HG03025 (cell line): ENCODE measurements at regions not wholly inside any gene's neighbourhood (a gene's known extent, or its start where the extent isn't known, plus 50 kb on each side); places are given as distances from the start of the nearest gene placed in this dataset.
"Not testable (repeated sequence)": the region's sequence is repeated elsewhere in the genome, so short reads cannot be mapped to it uniquely, and the experiment has no call there.

Experiments used
- ATAC-seq: cut with Tn5 transposase; IDR thresholded peaks from one replicate; pipeline ENCODE4 v1.9.1; 2021; ENCODE audit warnings: mild to moderate bottlenecking, moderate library complexity; ENCODE audit not compliant: unreplicated experiment, low FRiP score

DNA sequence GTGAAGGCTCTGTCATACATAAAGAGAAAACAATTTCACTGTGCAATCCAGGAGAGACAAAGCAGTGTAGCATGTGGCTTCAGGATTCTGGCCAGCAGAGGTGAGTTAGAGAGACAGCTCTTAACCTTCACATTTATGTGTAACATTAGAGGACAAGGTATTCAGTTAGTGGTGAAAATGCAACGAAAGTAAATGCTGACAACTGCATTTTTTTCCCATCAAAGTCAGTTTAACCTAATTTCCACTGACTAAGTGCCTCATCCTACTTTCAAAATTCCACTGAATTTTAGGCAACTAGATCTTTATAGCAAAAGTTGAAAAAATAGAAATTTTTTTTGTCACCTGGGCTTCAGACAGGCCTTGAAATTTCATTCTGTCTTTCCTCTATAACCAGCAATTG is 130.8 kb upstream of the LNX1 start:
- ATAC-seq, result no peak

- no peak for ATAC-seq
Measured at GRCh38 chr4:53721263-53721662, 130.0 kb upstream of the LNX1 start.

DNA sequence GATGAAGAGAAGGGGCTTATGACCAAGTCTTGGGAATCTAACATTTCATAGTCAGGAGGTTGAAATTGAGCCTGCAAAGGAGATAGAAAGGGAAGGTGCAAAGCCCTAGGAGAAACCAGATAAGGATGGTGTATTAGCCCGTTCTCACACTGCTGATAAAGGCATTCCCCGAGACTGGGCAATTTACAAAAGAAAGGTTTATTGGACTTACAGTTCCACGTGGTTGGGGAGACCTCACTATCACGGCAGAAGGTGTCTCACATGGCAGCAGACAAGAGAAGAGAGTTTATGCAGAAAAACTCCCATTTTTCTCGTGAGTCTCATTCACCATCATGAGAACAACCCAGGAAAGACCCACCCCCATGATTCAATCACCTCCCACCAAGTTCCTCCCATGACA is 129.5 kb upstream of the LNX1 start:
- ATAC-seq, result no peak

- ATAC-seq, result no peak
Measured at GRCh38 chr4:53717064-53717549, 125.8 kb upstream of the LNX1 start.

- no peak for ATAC-seq
Measured at GRCh38 chr4:53716471-53717063, 125.3 kb upstream of the LNX1 start.

- no peak for ATAC-seq
Measured at GRCh38 chr4:53716011-53716410, 124.7 kb upstream of the LNX1 start.

DNA sequence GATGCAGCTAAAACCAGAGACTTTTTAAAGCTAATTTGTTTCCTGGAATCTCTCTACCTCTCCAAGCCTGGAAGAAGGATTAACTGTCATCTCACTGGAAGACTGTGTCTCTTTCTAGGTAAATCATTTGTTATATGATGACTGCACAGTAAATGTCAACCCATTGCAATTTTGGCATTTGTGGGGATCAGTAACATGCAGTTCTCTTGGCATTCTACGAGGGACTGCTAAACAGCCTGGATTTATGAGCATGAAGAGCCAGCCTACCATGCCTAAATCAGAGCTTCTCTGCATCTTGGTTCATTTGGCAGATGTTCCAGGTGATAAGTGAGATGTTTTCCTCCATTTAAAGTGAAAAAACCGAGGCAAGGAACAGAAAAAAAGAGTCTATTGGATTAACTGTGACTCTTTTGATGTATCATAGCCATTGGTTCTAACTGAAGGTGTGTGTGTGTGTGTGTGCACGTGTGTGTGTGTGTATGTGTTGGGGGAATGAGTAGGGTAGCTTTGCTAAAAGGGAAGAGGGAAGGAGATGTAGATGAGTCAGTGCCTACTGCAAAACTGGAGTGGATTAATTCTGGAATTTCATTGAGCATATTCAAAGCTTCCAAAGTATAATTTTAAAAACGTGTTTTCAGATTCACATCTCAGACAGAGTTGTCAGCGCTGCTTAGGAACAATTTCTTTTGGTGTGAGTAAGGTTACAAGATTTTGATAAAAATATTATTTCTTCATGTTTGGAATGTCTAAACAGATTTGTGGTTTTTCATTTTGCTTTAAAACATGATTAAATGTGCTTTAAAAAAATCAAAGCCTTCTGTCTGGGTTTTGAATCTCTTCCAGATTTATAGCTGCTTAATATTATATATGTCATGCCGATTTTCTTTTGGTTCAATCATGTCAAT is 123.2 kb upstream of the LNX1 start:
- no peak for ATAC-seq

DNA sequence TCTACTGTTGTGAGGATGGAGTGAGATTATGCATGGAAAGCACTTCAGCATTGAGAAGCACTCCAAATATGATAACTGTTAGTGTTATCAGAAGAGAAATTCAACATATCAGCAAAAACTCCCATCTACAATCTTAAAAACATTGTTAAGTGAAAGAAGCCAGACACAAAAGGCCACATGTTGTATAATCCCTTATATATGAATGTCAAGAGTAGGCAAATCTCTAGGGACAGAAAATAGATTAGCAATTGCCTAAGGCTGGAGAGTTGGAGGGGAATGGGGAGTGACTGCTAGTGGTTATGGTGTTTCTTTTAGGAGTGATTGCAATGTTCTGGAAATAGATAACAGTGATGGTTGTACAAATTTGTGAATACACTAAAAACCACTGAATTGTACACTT is 122.5 kb upstream of the LNX1 start:
- ATAC-seq, result no peak

DNA sequence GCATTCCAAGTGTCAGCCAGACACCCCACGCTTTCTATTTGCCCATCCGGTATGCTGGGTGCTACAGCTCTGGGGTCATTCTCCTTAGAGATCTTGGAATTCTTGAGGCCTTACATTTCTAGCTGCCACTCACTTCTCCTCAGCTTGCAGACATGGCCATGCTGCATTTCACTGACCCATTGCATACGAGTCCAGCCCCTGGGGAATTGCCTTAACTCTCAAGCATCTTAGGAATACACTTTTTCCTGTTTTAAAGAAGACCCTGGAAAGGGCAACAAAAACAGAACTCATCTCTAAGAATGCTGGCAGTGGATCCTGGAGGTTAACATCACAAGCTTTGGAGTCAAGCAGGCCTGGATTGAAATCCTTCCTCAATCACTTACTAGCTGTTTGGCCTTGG is 122.0 kb upstream of the LNX1 start:
- ATAC-seq, result no peak

GRCh38 chr4:53712408-53713020 is 121.2 kb upstream of the LNX1 start:
- no peak for ATAC-seq

DNA sequence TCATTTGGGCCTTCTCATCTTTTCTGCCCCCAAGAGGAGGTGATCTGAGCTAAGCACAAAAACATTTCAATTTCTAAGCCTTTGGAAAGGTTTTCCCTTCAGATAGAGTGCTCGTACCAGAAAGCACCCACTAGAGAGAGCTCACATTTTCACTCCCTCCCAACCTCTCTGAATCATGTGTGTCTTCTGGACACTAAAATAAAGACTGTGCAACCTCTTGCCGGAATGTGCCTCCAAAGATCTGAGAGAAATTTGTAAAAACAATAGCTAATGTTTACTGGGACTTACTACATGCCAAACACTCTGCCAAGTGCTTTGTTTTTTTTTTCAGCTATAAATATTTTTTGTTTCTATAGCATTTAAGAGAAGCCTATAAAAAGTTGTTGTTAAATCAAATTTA is 120.6 kb upstream of the LNX1 start:
- no peak for ATAC-seq

- ATAC-seq, result no peak
Measured at GRCh38 chr4:53709693-53710092, 118.4 kb upstream of the LNX1 start.

- no peak for ATAC-seq
Measured at GRCh38 chr4:53707491-53707890, 116.2 kb upstream of the LNX1 start.

DNA sequence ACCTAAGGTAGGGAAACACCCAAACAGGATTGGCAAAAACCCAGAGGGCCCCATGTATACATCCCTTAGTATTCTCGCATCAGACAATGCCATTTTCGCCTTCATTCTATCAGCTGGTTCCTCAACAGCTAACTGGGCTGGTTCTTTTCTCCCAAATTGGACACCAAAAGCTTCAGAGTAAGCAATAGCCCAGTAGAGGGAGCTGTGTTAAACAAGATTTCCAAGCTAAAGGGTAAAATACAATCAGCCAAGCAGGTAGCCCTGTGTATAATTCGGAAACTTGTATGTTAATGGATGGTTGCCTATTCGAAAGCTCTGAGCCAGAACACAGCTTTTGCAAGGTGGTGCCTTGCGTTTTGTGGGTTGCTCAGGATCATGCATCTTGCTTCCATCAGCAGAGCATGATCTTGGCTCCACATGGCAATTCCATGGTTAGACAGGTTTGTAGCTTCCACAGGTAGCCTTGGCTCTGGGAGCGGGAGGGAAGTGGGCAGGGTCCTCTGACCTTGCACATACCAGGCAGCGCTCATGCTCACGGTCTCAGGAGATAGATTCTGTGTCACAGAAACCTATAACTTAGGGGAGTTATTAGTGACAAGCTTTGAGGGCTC is 115.2 kb upstream of the LNX1 start:
- ATAC-seq, result peak; percentile 27

DNA sequence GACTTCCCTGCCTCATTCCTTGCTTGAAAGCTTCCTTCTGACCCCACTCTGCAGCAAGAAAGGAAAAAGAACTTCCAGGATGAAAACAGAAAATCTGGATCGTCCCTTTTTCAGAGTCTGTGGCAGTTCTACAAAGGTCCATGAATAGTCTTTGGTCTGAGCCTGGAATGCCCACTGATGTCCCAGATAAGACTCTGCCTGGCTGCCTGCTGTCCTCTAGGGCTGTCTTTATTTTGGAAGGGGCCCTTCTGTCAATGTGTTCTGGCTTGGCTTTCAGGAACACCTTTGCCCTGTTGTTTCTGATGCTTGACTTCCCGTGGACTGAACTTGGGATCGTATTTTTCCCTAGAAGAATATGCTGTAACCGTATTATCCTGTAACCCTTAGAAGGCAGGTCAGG is 114.7 kb upstream of the LNX1 start:
- no peak for ATAC-seq

DNA sequence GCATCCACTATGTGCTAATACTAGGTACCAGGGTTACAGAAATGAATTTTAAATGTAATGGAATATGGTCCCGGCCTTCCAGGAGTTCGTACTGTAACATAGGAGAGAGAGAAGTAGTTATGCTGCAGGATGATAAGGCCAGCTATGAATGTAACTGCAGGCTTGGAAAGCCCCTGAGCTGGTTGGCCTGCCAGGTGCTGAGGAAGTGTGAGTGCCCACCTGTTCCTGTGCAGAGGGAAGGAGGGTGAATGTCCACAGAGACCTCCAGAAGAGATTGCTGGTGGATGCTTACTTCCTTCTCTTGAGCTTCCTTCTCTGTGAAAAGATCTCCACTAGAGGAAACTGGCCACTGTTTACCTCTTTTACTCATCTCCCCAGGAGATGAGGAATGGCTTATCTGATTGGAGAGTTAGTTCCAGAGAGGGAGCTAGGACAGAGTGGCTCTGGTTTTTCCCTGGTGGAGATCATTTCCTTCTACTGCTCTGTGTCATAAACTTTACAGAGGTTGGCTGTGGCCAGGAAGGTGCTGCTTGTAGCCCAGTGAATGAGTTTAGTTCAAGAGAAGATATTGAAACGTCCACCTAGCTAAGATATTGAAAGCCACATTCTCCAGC is 114.0 kb upstream of the LNX1 start:
- ATAC-seq, result no peak

DNA sequence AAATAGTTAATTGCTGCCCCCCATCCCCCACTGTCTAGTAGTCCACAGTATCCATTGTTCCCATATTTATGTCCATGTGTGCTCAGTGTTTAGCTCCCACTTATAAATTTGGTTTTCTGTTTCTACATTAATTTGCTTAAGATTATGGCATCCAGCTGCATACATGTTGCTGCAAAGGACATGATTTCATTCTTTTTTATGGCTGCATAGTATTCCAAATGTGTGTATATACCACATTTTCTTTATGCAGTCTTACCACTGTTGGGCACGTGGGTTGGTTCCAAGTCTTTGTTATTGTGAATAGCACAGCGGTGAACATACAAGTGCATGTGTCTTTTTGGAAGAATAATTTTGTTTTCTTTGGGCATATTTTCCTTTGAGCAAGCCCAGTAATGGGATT is 113.0 kb upstream of the LNX1 start:
- ATAC-seq, result no peak

GRCh38 chr4:53703267-53703655 is 112.0 kb upstream of the LNX1 start:
- no peak for ATAC-seq

GRCh38 chr4:53702334-53703266 is 111.3 kb upstream of the LNX1 start:
- ATAC-seq, result peak; percentile 87

DNA sequence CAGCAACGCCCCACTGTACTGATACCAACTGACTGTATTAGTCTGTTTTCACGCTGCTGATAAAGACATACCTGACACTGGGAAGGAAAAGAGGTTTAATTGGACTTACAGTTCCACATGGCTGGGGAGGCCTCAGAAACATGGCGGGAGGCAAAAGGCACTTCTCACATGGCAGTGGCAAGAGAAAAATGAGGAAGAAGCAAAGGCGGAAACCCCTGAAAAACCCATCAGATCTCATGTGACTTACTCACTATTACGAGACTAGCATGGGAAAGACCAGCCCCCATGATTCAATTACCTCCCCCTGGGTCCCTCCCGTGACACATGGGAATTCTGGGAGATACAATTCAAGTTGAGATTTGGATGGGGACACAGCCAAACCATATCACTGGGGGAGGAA is 110.0 kb upstream of the LNX1 start:
- not testable (repeated sequence) for ATAC-seq
